Neuron (in vitro differentiated cells): ENCODE measurements at regions not wholly inside any gene's neighbourhood (a gene's known extent, or its start where the extent isn't known, plus 50 kb on each side); places are given as distances from the start of the nearest gene placed in this dataset.

ENCODE experiments used
- H2AFZ ChIP-seq: one replicate; pipeline ENCODE4 v1.6.1; 2013; ENCODE audit warnings: low read depth, mild to moderate bottlenecking, inconsistent platforms, low read length, moderate library complexity
- H3K27me3 ChIP-seq: one replicate; pipeline ENCODE4 v1.6.1; 2013; ENCODE audit warnings: low read length; ENCODE audit not compliant: insufficient read depth
- H3K36me3 ChIP-seq: one replicate; pipeline ENCODE4 v1.6.1; 2013; ENCODE audit warnings: low read length; ENCODE audit not compliant: insufficient read depth
- H3K4me1 ChIP-seq: one replicate; pipeline ENCODE4 v1.6.1; 2013; ENCODE audit warnings: low read length; ENCODE audit not compliant: insufficient read depth
- H3K4me3 ChIP-seq: 2 replicates; pipeline ENCODE4 v1.5.1; 2013; ENCODE audit warnings: mild to moderate bottlenecking, low read length, moderate library complexity
- H3K9me3 ChIP-seq: one replicate; pipeline ENCODE4 v1.6.1; 2013; ENCODE audit warnings: low read length

DNA sequence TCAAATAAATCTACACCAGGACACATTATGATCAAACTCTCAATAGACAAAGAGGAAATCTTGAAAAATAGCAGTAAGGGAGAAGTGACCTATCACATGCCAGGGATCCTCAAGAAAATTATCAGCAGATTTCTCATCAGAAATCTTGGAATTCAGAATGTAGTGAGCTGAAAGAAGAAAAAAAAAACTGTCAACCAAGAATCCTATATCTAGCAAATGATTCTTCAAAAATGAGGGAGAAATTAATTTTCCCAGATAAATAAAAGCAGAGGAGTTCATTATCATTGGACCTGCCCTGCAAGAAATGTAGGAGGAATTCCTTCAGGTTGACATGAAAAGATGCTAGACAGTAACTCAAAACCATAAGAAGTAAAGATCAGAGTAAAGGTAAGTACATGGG, 363.6 kb downstream of the TFAP2A start:
- Histone ChIP-seq H2AFZ (no peak overlapping the region), H3K4me3 (no peak overlapping the region), H3K9me3 (no peaks in the 10 kb centered on the region), H3K36me3 (no peaks in the 10 kb centered on the region), H3K27me3 (no peaks in the 10 kb centered on the region), H3K4me1 (no peaks in the 10 kb centered on the region)

DNA sequence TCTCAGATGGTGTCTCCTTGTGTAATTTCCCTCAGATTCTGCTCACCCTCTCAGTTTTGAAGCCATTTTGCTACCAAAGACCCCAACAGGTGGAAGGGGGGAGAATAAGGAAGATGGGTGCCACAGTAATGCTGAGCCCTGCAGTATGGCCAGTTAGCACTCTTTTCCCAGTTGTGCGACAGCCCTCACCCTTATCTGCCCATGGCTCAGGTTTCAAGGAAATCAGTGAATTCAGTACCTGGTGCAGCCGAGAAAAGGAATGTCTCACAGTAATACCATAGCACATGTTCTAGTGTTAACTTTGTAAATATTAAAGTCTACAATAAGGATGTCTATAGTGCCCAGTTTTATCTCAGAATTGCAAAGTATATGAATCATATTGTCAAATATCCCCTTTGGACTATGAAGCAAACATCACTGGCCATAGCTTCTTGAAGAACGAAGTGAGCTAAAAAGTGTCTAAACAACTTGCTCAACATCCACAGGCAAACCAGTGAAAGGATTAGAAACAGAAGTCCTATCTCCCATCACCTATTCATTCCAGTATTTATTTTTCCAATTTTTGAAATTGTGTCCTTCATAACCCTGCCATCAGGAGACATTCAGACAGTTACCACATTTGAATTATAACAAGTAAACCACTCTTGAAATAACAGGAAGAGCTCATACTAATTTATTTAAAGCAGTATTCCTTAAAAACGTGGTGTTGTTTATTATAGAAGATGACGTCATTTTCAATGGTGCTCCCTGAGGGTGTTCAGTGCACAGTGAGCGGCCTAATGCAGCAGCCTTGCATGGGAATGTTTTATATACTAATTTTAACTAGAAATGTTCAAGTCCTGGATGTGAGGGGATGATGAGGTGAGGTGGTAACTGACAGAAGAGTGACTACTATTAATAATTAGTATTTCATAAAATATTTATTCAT, 366.2 kb downstream of the TFAP2A start:
- no peaks in the 10 kb centered on the region for H3K4me1 ChIP-seq
- no peak overlapping the region for H3K4me3 ChIP-seq
- no peaks in the 10 kb centered on the region for H3K9me3 ChIP-seq
- H2AFZ ChIP-seq, result no peak overlapping the region
- H3K36me3 ChIP-seq, result no peaks in the 10 kb centered on the region
- H3K27me3 ChIP-seq, result no peaks in the 10 kb centered on the region

DNA sequence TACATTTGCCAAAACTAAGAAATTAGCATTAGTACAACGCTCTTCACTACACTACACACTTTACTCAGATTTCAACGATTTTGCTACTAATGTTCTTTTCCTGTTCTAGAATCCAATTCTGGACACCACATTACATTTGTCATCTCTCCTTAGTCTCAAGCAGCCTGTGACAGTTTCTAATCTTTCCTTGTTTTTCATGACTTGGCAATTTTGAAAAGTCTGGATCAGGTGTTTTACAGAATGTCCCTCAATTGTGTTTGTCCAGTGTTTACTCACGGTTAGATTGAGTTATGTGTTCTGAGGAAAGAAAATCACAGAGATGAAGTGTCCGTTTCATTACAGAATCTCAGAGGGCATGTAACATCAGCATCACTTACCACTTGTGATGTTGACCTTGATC, 372.6 kb downstream of the TFAP2A start:
- Histone ChIP-seq H3K36me3 (no peaks in the 10 kb centered on the region), H3K4me3 (no peak overlapping the region), H2AFZ (no peak overlapping the region), H3K9me3 (no peaks in the 10 kb centered on the region), H3K27me3 (no peaks in the 10 kb centered on the region), H3K4me1 (no peaks in the 10 kb centered on the region)

DNA sequence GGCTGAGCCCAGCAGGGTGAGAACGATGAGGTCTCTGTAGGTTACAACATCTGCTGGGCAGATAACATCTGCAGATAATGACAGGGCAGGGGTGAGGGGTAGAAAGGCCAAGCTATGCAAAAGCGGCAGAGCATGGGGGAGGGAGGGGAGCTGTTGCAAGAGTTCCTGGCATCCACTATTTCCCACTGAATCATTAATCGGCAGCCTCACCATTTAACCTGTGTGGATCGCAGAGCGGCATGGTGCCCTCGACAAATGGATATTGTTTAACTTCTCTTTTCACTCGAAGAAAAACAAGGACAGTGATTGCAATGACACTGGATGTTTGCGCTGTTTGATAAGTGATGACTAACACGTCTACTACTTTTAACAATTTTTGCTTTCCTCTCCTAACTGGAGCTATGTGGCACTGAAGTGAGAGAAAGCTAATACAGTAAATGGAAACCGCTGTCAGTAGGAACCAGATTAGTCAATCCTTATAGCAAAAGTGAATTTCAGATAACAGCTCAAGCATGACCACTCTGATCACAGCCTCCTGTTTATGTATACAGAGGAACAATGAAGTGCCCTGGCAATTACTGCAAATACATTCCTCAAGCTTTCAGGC, 381.5 kb downstream of the TFAP2A start:
- Histone ChIP-seq H3K4me1 (no peaks in the 10 kb centered on the region), H2AFZ (no peak overlapping the region), H3K36me3 (no peaks in the 10 kb centered on the region), H3K4me3 (no peak overlapping the region), H3K27me3 (no peaks in the 10 kb centered on the region), H3K9me3 (no peaks in the 10 kb centered on the region)

DNA sequence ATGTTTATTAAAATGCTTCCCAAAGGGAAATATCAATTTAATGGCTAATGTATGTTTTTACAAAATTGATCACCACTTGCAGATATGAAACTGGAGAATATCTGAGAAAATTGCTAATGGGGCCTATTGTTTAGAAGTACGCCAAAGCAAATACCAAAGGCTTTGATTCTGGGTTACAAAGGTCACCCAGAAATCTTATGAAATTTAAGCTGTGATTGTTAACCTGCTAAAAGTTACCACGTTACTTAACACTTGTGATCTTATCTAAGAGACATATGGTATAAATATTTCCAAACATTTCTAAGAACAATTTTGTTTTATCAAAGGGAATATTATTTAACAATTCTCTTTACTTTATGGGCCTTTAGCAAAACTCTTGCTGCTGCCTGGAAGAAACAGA, 383.3 kb downstream of the TFAP2A start:
- Histone ChIP-seq H3K36me3 (no peaks in the 10 kb centered on the region), H3K4me1 (no peaks in the 10 kb centered on the region), H3K27me3 (no peaks in the 10 kb centered on the region), H3K9me3 (no peaks in the 10 kb centered on the region), H2AFZ (no peak overlapping the region), H3K4me3 (no peak overlapping the region)

DNA sequence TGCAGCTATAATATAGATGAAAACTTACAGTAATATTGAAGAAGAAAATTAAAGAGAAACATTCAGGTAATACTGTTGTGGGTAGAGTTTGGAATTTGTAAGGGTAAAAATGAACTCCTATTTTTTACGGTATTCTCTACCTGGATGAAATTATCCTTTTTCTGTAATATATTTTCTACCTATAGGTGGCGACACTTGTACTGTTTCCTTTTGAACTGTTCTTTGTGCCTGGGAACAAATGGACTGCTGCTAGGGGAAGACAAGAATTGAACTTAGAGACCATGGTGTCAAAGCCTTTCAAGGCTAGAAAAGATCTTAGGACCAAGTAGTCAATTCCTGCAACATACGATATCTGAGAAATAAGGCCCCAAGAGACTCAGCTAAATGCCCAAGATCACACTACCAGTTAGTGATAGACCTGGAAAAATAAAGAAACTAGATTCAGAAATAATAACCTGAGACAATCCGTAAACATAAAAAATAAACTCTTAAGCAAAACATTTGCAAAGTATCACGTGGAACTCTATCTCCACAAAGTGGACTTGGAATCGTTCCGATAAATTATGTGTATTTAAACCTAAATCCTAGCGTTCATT, 383.8 kb downstream of the TFAP2A start:
- Histone ChIP-seq H3K9me3 (no peaks in the 10 kb centered on the region), H3K27me3 (no peaks in the 10 kb centered on the region), H3K36me3 (no peaks in the 10 kb centered on the region), H3K4me3 (no peak overlapping the region), H2AFZ (no peak overlapping the region), H3K4me1 (no peaks in the 10 kb centered on the region)

DNA sequence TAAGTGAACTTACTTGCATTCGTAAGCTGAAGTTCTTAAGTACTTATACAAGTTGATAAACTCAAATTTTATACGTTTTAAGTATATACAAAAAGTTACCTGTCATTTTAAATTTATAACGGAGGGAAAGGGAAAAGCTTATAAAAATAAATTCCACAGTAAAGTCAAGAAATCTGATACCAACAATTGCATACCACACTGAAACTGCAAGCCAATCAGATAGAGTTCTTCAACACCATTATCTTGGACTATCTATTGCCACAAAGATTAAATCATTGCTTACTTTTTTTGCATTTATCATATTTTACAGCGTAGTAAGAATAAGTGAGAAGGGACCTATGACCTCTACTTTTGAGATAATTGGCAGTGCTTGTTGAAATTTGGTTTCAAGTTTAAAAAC, 386.7 kb downstream of the TFAP2A start:
- no peak overlapping the region for H2AFZ ChIP-seq
- H3K4me1 ChIP-seq, result no peaks in the 10 kb centered on the region
- no peaks in the 10 kb centered on the region for H3K36me3 ChIP-seq
- H3K4me3 ChIP-seq, result no peak overlapping the region
- H3K9me3 ChIP-seq, result no peaks in the 10 kb centered on the region
- H3K27me3 ChIP-seq, result no peaks in the 10 kb centered on the region

DNA sequence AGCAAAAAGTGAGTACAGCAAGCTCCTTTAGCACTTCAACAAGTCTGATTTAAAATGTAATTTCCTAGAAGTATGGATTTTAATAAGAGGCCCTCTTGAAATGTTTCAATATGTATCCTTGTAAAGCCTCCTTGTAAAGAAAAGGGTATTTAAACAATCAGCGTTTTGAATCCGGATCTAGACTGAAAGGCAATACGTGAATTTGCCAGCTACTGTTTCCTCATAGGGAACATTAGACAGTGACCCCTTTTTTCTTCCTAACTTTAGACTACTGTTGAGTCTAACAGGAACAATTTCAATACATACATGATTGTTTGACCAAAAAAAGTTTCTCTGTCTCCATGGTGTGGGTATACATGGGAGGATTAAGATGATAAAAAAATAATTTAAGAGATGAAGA, 395.0 kb downstream of the TFAP2A start:
- H3K36me3 ChIP-seq, result no peaks in the 10 kb centered on the region
- no peaks in the 10 kb centered on the region for H3K4me1 ChIP-seq
- no peaks in the 10 kb centered on the region for H3K9me3 ChIP-seq
- H2AFZ ChIP-seq, result no peak overlapping the region
- no peak overlapping the region for H3K4me3 ChIP-seq
- H3K27me3 ChIP-seq, result no peaks in the 10 kb centered on the region

DNA sequence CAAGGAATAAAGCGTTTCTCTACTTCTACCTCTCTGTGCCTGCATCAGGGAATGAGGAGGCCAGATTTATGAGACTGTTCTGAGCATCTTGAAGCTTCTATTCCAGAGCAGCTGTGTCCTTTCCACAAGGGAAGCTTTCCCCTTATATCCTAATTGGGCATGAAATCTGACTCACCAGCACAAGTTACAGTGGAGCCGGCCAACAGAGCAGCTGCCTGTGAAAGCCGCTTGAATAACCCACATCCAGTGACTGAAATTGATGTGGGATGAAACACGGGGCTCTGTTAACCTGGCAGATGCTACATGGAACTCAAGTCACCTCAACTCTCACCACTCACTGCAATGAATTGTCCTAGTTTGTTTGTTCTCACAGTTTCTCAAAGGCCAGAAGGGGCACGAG, 400.3 kb downstream of the TFAP2A start:
- H3K36me3 ChIP-seq, result no peaks in the 10 kb centered on the region
- no peaks in the 10 kb centered on the region for H3K4me1 ChIP-seq
- H3K9me3 ChIP-seq, result no peaks in the 10 kb centered on the region
- H2AFZ ChIP-seq, result no peak overlapping the region
- no peaks in the 10 kb centered on the region for H3K27me3 ChIP-seq
- H3K4me3 ChIP-seq, result no peak overlapping the region

DNA sequence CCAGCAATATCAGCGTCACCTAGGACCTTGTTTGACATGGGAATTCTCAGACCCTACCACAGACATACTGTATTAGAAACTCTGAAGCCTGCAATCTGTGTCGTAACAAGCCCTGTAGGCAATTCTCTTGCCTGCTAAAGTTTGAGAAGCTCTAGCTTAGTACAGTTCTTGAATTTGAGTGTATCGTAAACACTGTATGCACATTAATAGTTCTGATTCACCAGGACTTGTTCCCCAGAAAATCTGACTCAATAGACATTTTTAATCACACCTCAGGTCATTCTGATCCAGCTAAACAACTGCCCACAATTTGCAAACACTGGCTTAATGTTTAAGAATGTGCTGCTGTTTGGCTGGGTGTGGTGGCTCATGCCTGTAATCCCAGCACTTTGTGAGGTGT, 414.3 kb downstream of the TFAP2A start:
- Histone ChIP-seq H3K36me3 (no peaks in the 10 kb centered on the region), H3K4me3 (no peak overlapping the region), H2AFZ (no peak overlapping the region), H3K27me3 (no peaks in the 10 kb centered on the region), H3K9me3 (no peaks in the 10 kb centered on the region), H3K4me1 (no peaks in the 10 kb centered on the region)

DNA sequence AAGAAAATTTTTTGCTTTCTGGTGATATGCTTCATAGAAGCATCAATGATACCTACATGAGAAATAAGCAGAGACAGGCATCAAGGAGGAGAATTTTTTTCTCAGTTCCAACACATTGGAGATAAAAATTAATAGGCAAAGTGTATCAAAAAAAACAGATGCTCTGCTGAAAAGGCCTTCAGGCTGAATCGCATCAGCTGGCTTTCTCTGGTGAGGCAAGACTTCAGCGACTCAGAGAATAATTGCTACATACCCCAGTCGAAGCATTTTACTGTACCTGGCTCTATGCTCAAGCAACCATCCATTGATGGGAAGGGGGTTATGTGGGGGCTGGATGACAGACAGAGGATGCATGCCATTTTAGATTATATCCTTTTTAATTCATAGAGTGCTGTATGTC, 415.1 kb downstream of the TFAP2A start:
- Histone ChIP-seq H3K9me3 (no peaks in the 10 kb centered on the region), H2AFZ (no peak overlapping the region), H3K4me3 (no peak overlapping the region), H3K27me3 (no peaks in the 10 kb centered on the region), H3K36me3 (no peaks in the 10 kb centered on the region), H3K4me1 (no peaks in the 10 kb centered on the region)

DNA sequence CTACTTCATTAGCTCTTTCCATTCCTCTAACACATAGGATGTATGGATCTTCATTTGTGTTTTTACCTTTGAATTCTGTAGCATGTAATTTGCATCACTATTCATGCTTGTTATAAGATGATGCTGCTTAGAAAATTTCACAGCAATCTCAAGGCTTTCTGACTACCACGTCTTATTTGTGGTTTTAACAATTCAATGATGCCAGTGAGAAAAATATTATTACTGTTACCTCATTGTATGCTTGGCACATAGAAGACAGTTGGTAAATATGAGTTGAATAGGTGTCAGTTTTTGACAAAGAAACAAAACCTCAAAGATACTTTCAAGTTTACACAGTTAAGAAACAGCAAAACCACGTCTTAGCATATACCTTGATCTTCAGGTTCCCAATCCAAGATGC, 428.6 kb downstream of the TFAP2A start:
- H3K9me3 ChIP-seq, result no peaks in the 10 kb centered on the region
- no peaks in the 10 kb centered on the region for H3K4me1 ChIP-seq
- no peaks in the 10 kb centered on the region for H3K36me3 ChIP-seq
- no peaks in the 10 kb centered on the region for H3K27me3 ChIP-seq
- no peak overlapping the region for H2AFZ ChIP-seq
- no peak overlapping the region for H3K4me3 ChIP-seq

DNA sequence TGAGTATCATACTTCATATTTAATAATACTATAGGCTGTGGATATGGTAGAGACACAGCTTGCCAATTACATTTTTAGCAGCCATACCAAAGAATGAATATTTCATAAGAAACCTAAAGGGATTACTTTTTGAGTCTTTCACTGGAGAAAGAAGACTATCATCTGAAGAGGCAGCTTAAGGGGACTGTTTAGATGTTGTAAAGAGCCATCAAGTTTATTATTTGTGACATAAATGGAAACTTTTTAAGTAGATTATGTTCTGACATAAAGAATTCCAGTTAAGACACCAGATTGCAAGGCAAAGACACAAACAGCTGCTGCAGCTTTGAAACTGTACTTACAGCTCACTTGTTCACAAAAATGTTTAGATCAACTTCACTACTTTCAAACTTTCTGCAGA, 429.4 kb downstream of the TFAP2A start:
- H3K27me3 ChIP-seq, result no peaks in the 10 kb centered on the region
- H3K36me3 ChIP-seq, result no peaks in the 10 kb centered on the region
- no peaks in the 10 kb centered on the region for H3K9me3 ChIP-seq
- no peaks in the 10 kb centered on the region for H3K4me1 ChIP-seq
- no peak overlapping the region for H3K4me3 ChIP-seq
- no peak overlapping the region for H2AFZ ChIP-seq
